ENCODE measurements at regions not wholly inside any gene's neighbourhood (a gene's known extent, or its start where the extent isn't known, plus 50 kb on each side); places are given as distances from the start of the nearest gene placed in this dataset.

GRCh38 chr7:136046548-136046947 lies 69.4 kb upstream of the MTPN start:
- in situ Hi-C loops (cut with HindIII; ENCODE audit: low pct_unique_long_range_greater_than_20kb, low sequenced_read_pairs), result no loop called here
- Histone ChIP-seq H3K27me3 (ENCODE audit: control insufficient read depth, insufficient read depth, low read length) (no peaks in the 10 kb centered on the region), H3K27ac (ENCODE audit: low read length) (no peak overlapping the region), H3K4me1 (ENCODE audit: control insufficient read depth, insufficient read depth, low read length) (no peaks in the 10 kb centered on the region), H3K9me3 (ENCODE audit: control insufficient read depth, insufficient read depth, low read depth, low read length) (no peaks in the 10 kb centered on the region), H3K4me3 (ENCODE audit: low read depth in 2 of 2, low read length in 2 of 2) (no peak overlapping the region), H3K36me3 (ENCODE audit: control insufficient read depth, insufficient read depth, low read length) (no peaks in the 10 kb centered on the region)
- DNase-seq (ENCODE audit: low read depth, low spot score), result no peak
- no TSS peak for BruUV-seq (replicated peaks)
- no peak for TF ChIP-seq CTCF (IDR thresholded peaks at IDR 0.05)
- TF ChIP-seq TCF7L2 (IDR thresholded peaks at IDR 0.05; ENCODE audit: low read depth, low read length), result no peak
- no peak for TF ChIP-seq REST (IDR thresholded peaks at IDR 0.05; ENCODE audit: insufficient read depth in 1 of 2, low read depth in 2 of 2, low read length in 1 of 2)
- TF ChIP-seq SIN3A (IDR thresholded peaks at IDR 0.05; ENCODE audit: borderline replicate concordance, insufficient read depth, low read depth, low read length), result no peak
- no peak for TF ChIP-seq POLR2AphosphoS5 (IDR thresholded peaks at IDR 0.05; ENCODE audit: low read depth, low read length)
- ChIA-PET POLR2A (interaction anchor here (0.6 kb wide), 1 partner anchor 121 kb away, joined by 9 read pairs; no protein-coding TSS in a partner anchor), CTCF (no interaction called here)
- no peak for ATAC-seq
- intact Hi-C loops (cut with micrococcal nuclease; ENCODE audit: unreplicated experiment), result no loop called here

- H3K4me3 ChIP-seq (ENCODE audit: low read depth in 2 of 2, low read length in 2 of 2), result no peak overlapping the region
- CTCF ChIA-PET, result no interaction called here
- no peaks in the 10 kb centered on the region for H3K27me3 ChIP-seq (ENCODE audit: control insufficient read depth, insufficient read depth, low read length)
- DNase-seq (ENCODE audit: low read depth, low spot score) (no peak), ATAC-seq (no peak)
- no peaks in the 10 kb centered on the region for H3K4me1 ChIP-seq (ENCODE audit: control insufficient read depth, insufficient read depth, low read length)
- no peaks in the 10 kb centered on the region for H3K9me3 ChIP-seq (ENCODE audit: control insufficient read depth, insufficient read depth, low read depth, low read length)
- no peak for TF ChIP-seq TCF7L2 (IDR thresholded peaks at IDR 0.05; ENCODE audit: low read depth, low read length)
- TF ChIP-seq CTCF (IDR thresholded peaks at IDR 0.05), result no peak
- no peak for TF ChIP-seq SIN3A (IDR thresholded peaks at IDR 0.05; ENCODE audit: borderline replicate concordance, insufficient read depth, low read depth, low read length)
- no peak for TF ChIP-seq REST (IDR thresholded peaks at IDR 0.05; ENCODE audit: insufficient read depth in 1 of 2, low read depth in 2 of 2, low read length in 1 of 2)
- TF ChIP-seq POLR2AphosphoS5 (IDR thresholded peaks at IDR 0.05; ENCODE audit: low read depth, low read length), result no peak
- no TSS peak for BruUV-seq (replicated peaks)
- in situ Hi-C loops (cut with HindIII; ENCODE audit: low pct_unique_long_range_greater_than_20kb, low sequenced_read_pairs), result no loop called here
- intact Hi-C loops (cut with micrococcal nuclease; ENCODE audit: unreplicated experiment), result no loop called here
- no peak overlapping the region for H3K27ac ChIP-seq (ENCODE audit: low read length)
- no peaks in the 10 kb centered on the region for H3K36me3 ChIP-seq (ENCODE audit: control insufficient read depth, insufficient read depth, low read length)
- POLR2A ChIA-PET, result interaction anchor here (0.6 kb wide), 1 partner anchor 122 kb away, joined by 9 read pairs; no protein-coding TSS in a partner anchor
Observed at GRCh38 chr7:136045992-136046391, 68.8 kb upstream of the MTPN start.

All from Panc1 (cell line).